Keratinocyte (primary cell): ENCODE measurements at regions not wholly inside any gene's neighbourhood (a gene's known extent, or its start where the extent isn't known, plus 50 kb on each side); places are given as distances from the start of the nearest gene placed in this dataset.

Experiments
- DNase-seq: peaks from one replicate; pipeline ENCODE4 v3.0.0-alpha.2; 2011; ENCODE audit warnings: low read depth, missing footprints, low spot score
- FAIRE-seq: peaks from 2 replicates; lab custom pipeline; 2011; peaks lifted over from hg19 to GRCh38; lab: Jason Lieb, UNC
- H2AFZ ChIP-seq: 2 replicates; pipeline ENCODE4 v1.6.0; 2012; ENCODE audit warnings: low read length, control low read depth, inconsistent platforms; ENCODE audit not compliant: control insufficient read depth
- H3K27ac ChIP-seq: 2 replicates; pipeline ENCODE4 v1.5.1; 2011; ENCODE audit warnings: low read length; ENCODE audit not compliant: control insufficient read depth, insufficient read depth
- H3K27me3 ChIP-seq: 3 replicates; pipeline ENCODE4 v1.6.0; 2011; ENCODE audit warnings: low read length; ENCODE audit not compliant: control insufficient read depth, insufficient read depth; ENCODE audit errors: extremely low read depth
- H3K36me3 ChIP-seq, 2 experiments: 2 replicates in 1 of 2; 3 replicates in 1 of 2; pipeline ENCODE4 v1.5.1; 2011; ENCODE audit warnings: low read length in 2 of 2, mild to moderate bottlenecking in 1 of 2; ENCODE audit not compliant: control insufficient read depth in 2 of 2, insufficient read depth in 2 of 2; ENCODE audit errors: extremely low read depth in 1 of 2
- H3K4me1 ChIP-seq: 3 replicates; pipeline ENCODE4 v1.5.1; 2011; ENCODE audit warnings: low read length; ENCODE audit not compliant: control insufficient read depth, insufficient read depth; ENCODE audit errors: extremely low read depth
- H3K4me2 ChIP-seq: 3 replicates; pipeline ENCODE4 v1.6.0; 2011; ENCODE audit warnings: low read depth, low read length; ENCODE audit not compliant: control insufficient read depth, insufficient read depth; ENCODE audit errors: extremely low read depth
- H3K4me3 ChIP-seq, 3 experiments: fragments of 200-600 bp in 1 of 3; sonication (generic) in 1 of 3; 2 replicates in 2 of 3; 3 replicates in 1 of 3; pipeline ENCODE4 v1.5.1; 2011 to 2016; ENCODE audit warnings: low read length in 3 of 3, mild to moderate bottlenecking in 3 of 3, control low read depth in 2 of 3, inconsistent platforms in 1 of 3, low read depth in 1 of 3, mixed read lengths in 1 of 3, mixed run types in 1 of 3, moderate library complexity in 1 of 3; ENCODE audit not compliant: control insufficient read depth in 2 of 3, insufficient read depth in 2 of 3; ENCODE audit errors: extremely low read depth in 1 of 3
- H3K79me2 ChIP-seq: 2 replicates; pipeline ENCODE4 v1.6.0; 2012; ENCODE audit warnings: low read length; ENCODE audit not compliant: control insufficient read depth, insufficient read depth
- H3K9ac ChIP-seq: 3 replicates; pipeline ENCODE4 v1.6.0; 2011; ENCODE audit warnings: low read length; ENCODE audit not compliant: control insufficient read depth, insufficient read depth; ENCODE audit errors: extremely low read depth
- H3K9me1 ChIP-seq: 3 replicates; pipeline ENCODE4 v1.6.0; 2011; ENCODE audit warnings: low read length; ENCODE audit not compliant: control insufficient read depth, insufficient read depth; ENCODE audit errors: extremely low read depth
- H3K9me3 ChIP-seq: 2 replicates; pipeline ENCODE4 v1.5.1; 2012; ENCODE audit warnings: low read depth, low read length; ENCODE audit not compliant: control insufficient read depth
- H4K20me1 ChIP-seq: 3 replicates; pipeline ENCODE4 v1.6.0; 2011; ENCODE audit warnings: low read length; ENCODE audit not compliant: control insufficient read depth, insufficient read depth; ENCODE audit errors: extremely low read depth
- CTCF ChIP-seq, 3 experiments: IDR thresholded peaks in 1 of 3; conservative IDR thresholded peaks in 1 of 3; optimal IDR thresholded peaks in 1 of 3; 2 replicates in 2 of 3; 3 replicates in 1 of 3; pipeline versions ENCODE3 to v1.5.1; 2011; ENCODE audit warnings: low read length in 3 of 3, mild to moderate bottlenecking in 3 of 3, moderate library complexity in 2 of 3, control low read depth in 1 of 3, inconsistent platforms in 1 of 3; ENCODE audit not compliant: insufficient read depth in 2 of 3; ENCODE audit errors: extremely low read depth in 1 of 3
- EZH2 ChIP-seq: IDR thresholded peaks from one replicate; pipeline ENCODE4 v1.6.1; 2012; ENCODE audit warnings: inconsistent platforms, mild to moderate bottlenecking, low read length, moderate library complexity
- dilution Hi-C: fragments of 300-500 bp; cut with MboI; formaldehyde crosslinking; loops from one replicate; pipeline ENCODE4 v1.7.0; 2020; ENCODE audit warnings: low sequenced_read_pairs; ENCODE audit not compliant: extremely low pct_ligation_motif_present

GRCh38 chr6:15952231-15953151, 176.4 kb upstream of the MYLIP start:
- Histone ChIP-seq H3K27me3 (no peaks in the 10 kb centered on the region), H3K4me2 (no peak overlapping the region), H4K20me1 (no peaks in the 10 kb centered on the region), H3K36me3 (no peaks in the 10 kb centered on the region), H3K4me1 (peaks cover 12% of the 10 kb centered on the region), H3K4me3 (no peak overlapping the region), H3K9me1 (no peaks in the 10 kb centered on the region), H3K9ac (no peak overlapping the region), H3K27ac (no peak overlapping the region), H3K9me3 (no peaks in the 10 kb centered on the region), H2AFZ (no peak overlapping the region), H3K79me2 (no peaks in the 10 kb centered on the region)
- dilution Hi-C loops, result no loop called here
- DNase-seq (no peak), FAIRE-seq (no peak)
- TF ChIP-seq EZH2 (no peak), CTCF (optimal IDR thresholded peaks at IDR 0.05 in 1 of 3, IDR thresholded peaks at IDR 0.05 in 1 of 3, conservative IDR thresholded peaks at IDR 0.05 in 1 of 3; ENCODE audit: extremely low read depth in 1 of 3, insufficient read depth in 2 of 3, low read length in 3 of 3) (no peak)

DNA sequence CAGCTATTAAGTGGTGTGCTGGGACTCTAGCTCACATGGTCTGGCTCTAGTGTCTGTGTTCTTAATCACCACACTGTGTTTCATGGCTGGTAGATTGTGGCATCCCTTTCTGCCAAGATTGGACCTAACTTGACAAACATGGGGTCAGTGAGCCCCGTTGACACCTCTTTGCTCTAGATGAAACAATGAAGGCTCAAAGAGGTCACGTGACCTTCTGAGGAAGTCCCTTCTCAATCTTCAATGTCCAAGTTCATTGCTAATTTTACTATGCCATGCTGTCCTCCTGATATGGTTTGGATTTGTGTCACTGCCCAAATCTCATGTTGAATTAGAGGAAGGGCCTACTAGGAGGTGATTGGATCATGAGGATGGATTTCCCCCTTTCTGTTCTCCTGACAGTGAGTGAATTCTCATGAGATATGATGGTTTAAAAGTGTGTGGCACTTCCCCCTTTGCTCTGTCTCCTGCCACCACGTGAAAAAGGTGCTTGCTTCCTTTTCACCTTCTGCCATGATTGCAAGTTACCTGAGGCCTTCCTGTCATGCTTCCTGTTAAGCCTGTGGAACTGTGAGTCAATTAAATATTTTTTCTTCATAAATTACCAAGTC, 177.8 kb upstream of the MYLIP start:
- no peak for DNase-seq
- H3K4me1 ChIP-seq, result peaks cover 14% of the 10 kb centered on the region
- H3K36me3 ChIP-seq, result no peaks in the 10 kb centered on the region
- H3K9me1 ChIP-seq, result no peaks in the 10 kb centered on the region
- no peaks in the 10 kb centered on the region for H3K27me3 ChIP-seq
- H3K79me2 ChIP-seq, result no peaks in the 10 kb centered on the region
- no peak for FAIRE-seq
- H3K4me2 ChIP-seq, result no peak overlapping the region
- H2AFZ ChIP-seq, result no peak overlapping the region
- no peak overlapping the region for H3K27ac ChIP-seq
- dilution Hi-C loops, result no loop called here
- H4K20me1 ChIP-seq, result no peaks in the 10 kb centered on the region
- no peaks in the 10 kb centered on the region for H3K9me3 ChIP-seq
- H3K4me3 ChIP-seq, result no peak overlapping the region
- TF ChIP-seq CTCF (optimal IDR thresholded peaks at IDR 0.05 in 1 of 3, IDR thresholded peaks at IDR 0.05 in 1 of 3, conservative IDR thresholded peaks at IDR 0.05 in 1 of 3; ENCODE audit: extremely low read depth in 1 of 3, insufficient read depth in 2 of 3, low read length in 3 of 3) (no peak), EZH2 (no peak)
- no peak overlapping the region for H3K9ac ChIP-seq
